GDM1 (cell line): ENCODE measurements at regions not wholly inside any gene's neighbourhood (a gene's known extent, or its start where the extent isn't known, plus 50 kb on each side); places are given as distances from the start of the nearest gene placed in this dataset.

Experiments used
- DNase-seq: peaks from one replicate; lab custom pipeline; 2025; lab: John Stamatoyannopoulos, UW

- DNase-seq: no peak
Observed at GRCh38 chr2:19491796-19492195, 133.4 kb upstream of the OSR1 start.

GRCh38 chr2:19490846-19491435, 132.5 kb upstream of the OSR1 start:
- no peak for DNase-seq

GRCh38 chr2:19488009-19488691, 129.7 kb upstream of the OSR1 start:
- no peak for DNase-seq

GRCh38 chr2:19484736-19485135, 126.3 kb upstream of the OSR1 start:
- DNase-seq: no peak

- DNase-seq: no peak
Observed at GRCh38 chr2:19480673-19481072, 122.2 kb upstream of the OSR1 start.

GRCh38 chr2:19479666-19480065, 121.2 kb upstream of the OSR1 start:
- no peak for DNase-seq

GRCh38 chr2:19478409-19478808, 120.0 kb upstream of the OSR1 start:
- DNase-seq: no peak

- no peak for DNase-seq
Observed at GRCh38 chr2:19476327-19476726, 117.9 kb upstream of the OSR1 start.

GRCh38 chr2:19474128-19474527, 115.7 kb upstream of the OSR1 start:
- DNase-seq: peak; percentile 39

GRCh38 chr2:19473350-19473749, 114.9 kb upstream of the OSR1 start:
- DNase-seq: no peak

GRCh38 chr2:19472391-19472978, 114.1 kb upstream of the OSR1 start:
- no peak for DNase-seq

GRCh38 chr2:19471491-19471890, 113.1 kb upstream of the OSR1 start:
- DNase-seq: no peak

- no peak for DNase-seq
Observed at GRCh38 chr2:19465978-19466377, 107.6 kb upstream of the OSR1 start.

GRCh38 chr2:19462256-19462645, 103.8 kb upstream of the OSR1 start:
- no peak for DNase-seq

GRCh38 chr2:19461504-19462255, 103.3 kb upstream of the OSR1 start:
- no peak for DNase-seq

- DNase-seq: no peak
Observed at GRCh38 chr2:19460761-19461160, 102.3 kb upstream of the OSR1 start.

GRCh38 chr2:19458427-19459003, 100.1 kb upstream of the OSR1 start:
- no peak for DNase-seq

GRCh38 chr2:19457809-19458208, 99.4 kb upstream of the OSR1 start:
- no peak for DNase-seq

- DNase-seq: no peak
Observed at GRCh38 chr2:19456705-19457309, 98.4 kb upstream of the OSR1 start.

GRCh38 chr2:19454125-19454524, 95.7 kb upstream of the OSR1 start:
- DNase-seq: no peak

- DNase-seq: no peak
Observed at GRCh38 chr2:19442731-19443130, 84.3 kb upstream of the OSR1 start.

GRCh38 chr2:19439081-19439480, 80.7 kb upstream of the OSR1 start:
- no peak for DNase-seq
